GM18907 (cell line): ENCODE measurements at regions not wholly inside any gene's neighbourhood (a gene's known extent, or its start where the extent isn't known, plus 50 kb on each side); places are given as distances from the start of the nearest gene placed in this dataset.
A peak's percentile ranks its signal among the peaks of the same experiment; 100 is the strongest.

Source experiments
- ATAC-seq: cut with Tn5 transposase; IDR thresholded peaks from one replicate; pipeline ENCODE4 v1.9.1; 2021; ENCODE audit warnings: mild to moderate bottlenecking, moderate library complexity; ENCODE audit not compliant: unreplicated experiment

DNA sequence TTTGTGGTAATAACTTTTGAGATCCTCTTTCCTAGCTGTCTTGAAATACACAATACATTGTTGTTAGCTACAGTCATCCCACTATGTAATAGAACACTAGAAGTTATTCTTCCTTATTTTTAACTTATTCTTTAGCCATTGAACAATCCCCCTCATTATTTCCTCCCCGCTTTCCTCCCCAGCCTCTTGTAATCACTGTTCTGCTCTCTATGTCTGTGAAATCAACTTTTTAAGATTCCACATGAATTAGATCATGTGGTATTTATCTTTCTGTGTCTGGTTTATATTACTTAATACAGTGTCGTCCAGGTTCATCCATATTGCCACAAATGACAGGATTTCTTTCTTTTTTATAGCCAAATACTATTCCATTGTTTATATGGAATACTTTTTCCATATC is 72.9 kb downstream of the SLC10A2 start:
- ATAC-seq, result no peak

- ATAC-seq, result no peak
Observed at GRCh38 chr13:102984210-102984609, 82.0 kb downstream of the SLC10A2 start.

DNA sequence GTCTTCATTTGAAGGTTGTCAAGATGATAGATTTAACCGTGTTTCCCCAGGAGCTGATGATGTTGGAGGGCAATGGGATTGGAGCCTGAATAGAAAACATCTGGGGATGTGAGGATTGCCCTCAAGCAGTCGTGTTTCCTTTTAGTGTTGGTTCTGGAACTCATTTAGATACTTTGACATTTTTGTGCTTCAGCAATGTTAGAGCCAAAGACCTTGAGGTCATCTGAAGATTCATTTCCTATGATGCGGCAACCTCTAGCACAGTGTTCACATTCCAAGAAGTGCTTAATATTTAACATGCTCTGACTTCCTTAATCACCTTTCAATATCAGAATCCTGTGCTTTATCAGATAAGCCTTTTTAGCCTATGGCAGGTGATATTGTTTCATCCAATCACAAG is 82.7 kb downstream of the SLC10A2 start:
- no peak for ATAC-seq

GRCh38 chr13:102980331-102980982 is 85.8 kb downstream of the SLC10A2 start:
- ATAC-seq, result no peak

GRCh38 chr13:102978168-102978567 is 88.0 kb downstream of the SLC10A2 start:
- no peak for ATAC-seq

DNA sequence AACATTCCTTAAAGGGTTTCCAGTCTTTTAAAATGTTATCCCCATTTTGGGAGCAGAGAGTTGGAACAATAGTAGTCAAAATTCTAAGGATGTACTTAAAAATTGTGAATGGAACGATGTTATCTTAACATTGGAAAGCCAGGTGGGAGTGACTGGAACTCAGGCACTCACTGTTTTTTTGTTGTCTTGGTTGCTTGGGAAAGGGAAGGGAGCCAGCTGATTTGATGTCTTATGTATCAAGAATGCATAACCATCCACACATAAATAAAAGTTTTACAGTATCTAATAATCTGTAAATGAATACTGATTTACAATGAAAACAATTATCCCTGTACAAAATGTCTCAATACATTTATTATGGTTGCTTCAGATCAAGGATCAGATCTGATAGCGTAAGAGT is 88.7 kb downstream of the SLC10A2 start:
- no peak for ATAC-seq

GRCh38 chr13:102974317-102975087 is 91.7 kb downstream of the SLC10A2 start:
- no peak for ATAC-seq

- ATAC-seq, result no peak
Observed at GRCh38 chr13:102972191-102972590, 94.0 kb downstream of the SLC10A2 start.

DNA sequence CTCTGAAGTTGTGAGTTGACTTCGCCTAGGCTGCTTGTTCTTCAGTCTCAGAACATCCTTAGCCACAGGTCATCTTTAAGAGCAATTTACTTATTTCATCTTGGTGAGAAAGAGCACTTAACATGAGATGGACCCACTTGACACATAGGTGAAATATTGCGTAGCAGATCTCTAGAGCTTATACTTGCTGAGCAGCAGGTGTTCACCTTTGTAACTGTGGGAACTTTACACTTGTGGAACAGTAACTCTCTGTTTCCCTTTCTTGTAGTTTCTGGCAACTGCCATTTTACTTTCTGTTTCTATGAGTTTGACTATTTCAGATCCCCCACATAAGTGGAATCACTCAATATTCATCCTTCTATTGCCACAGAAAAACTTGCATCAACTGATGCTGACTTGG is 95.7 kb downstream of the SLC10A2 start:
- peak; percentile 96 for ATAC-seq

- peak; percentile 62 for ATAC-seq
Observed at GRCh38 chr13:102968572-102969228, 97.5 kb downstream of the SLC10A2 start.

DNA sequence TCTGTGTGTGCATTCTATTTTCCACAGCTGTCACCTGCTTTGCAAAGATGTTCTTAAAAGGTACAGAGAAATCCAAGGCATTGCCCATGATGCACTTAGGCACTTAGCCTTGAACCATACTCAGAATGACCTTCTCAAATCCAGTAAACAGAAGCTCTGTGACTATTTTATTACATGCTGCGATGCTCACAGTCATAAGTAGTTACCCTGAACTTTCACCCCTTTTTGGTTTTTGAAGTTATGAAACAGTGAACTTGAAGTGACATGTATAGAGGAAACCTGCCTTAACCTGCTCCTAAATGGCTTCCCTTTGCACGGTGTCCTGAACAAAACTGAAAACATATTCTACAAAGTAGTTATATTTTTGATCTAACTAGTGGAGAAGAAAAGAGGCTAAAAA is 100.4 kb downstream of the SLC10A2 start:
- no peak for ATAC-seq

DNA sequence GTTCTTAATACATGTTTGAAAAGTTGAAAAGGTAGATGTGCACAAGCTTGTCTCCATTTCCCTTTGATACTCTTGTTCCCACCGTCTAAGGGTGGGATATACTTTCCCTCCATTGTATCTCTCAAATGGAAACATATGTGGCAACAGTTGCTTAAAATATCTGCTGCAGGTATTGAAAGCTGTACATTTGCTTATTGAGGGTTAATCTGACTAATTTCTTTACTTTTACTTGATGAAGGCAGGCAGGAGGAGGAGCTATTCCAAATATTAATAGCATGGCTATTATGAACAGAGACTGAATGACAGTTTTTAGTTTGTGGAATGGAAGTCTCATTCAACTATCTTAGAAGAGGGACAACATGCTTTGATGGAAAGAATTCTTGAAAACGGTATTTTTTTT is 103.8 kb downstream of the SLC10A2 start:
- no peak for ATAC-seq

GRCh38 chr13:102960959-102961358 is 105.3 kb downstream of the SLC10A2 start:
- ATAC-seq, result no peak

DNA sequence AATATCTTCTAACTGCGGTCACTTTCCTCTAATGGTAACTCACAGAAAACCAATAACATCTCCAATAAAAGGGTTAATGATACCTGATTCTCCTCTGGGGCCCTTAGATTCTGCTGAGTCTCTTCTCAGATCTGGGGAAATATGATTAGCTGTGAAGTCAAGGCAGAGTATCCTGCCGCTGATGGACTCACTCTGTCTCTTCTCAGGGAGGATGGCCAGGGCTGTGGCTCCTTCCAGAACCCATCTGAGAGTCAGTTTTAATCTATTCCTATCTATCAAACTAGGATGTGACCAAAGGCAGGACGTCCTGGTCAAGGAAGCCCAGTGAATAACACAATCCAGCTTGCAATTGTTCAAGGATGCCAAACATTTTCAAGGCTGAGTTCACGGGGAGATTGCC is 109.8 kb downstream of the SLC10A2 start:
- ATAC-seq, result no peak

DNA sequence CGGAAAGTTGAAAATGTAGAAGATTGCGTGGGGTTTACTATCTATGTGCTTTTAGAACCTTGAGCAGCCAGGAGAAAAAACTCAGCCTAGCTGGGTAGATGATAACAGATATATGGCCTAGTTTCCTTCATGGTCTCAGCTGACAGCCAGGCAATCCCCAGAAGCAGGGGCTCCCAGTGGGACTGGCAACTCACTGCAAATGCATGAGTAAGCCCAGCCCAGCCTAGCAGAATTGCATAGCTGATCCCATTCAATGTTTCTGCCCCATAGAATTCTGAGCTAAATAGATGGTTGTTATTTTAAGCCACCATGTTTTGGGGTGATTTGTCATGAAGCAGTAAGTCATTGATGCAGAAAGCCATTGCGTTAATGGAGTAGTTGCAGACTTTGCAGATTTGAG is 108.5 kb downstream of the ERCC5 start:
- ATAC-seq, result no peak

DNA sequence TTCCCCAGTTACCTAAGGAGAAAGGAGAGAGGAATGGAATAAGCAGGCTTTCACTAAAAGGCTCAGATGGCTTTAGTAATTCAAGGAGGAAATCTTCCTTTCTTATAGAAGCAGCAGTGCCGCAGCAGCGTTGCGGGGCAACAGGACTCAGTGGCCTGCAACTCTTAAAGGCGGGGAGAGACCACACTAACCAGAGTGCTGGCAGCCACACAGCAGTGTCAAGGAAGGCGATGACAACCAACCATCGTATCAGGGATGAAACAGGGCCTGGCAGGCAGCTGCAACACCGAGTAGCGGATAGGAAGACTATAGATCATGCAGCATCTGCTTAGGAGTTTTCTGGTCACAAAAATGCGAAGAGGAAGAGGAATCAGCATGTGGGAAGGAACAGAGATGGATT is 106.0 kb downstream of the ERCC5 start:
- ATAC-seq, result no peak

GRCh38 chr13:102947745-102948405 is 102.0 kb downstream of the ERCC5 start:
- ATAC-seq, result no peak

- no peak for ATAC-seq
Observed at GRCh38 chr13:102945886-102946285, 100.1 kb downstream of the ERCC5 start.

- ATAC-seq, result no peak
Observed at GRCh38 chr13:102945324-102945815, 99.5 kb downstream of the ERCC5 start.

- no peak for ATAC-seq
Observed at GRCh38 chr13:102944821-102945220, 99.0 kb downstream of the ERCC5 start.

DNA sequence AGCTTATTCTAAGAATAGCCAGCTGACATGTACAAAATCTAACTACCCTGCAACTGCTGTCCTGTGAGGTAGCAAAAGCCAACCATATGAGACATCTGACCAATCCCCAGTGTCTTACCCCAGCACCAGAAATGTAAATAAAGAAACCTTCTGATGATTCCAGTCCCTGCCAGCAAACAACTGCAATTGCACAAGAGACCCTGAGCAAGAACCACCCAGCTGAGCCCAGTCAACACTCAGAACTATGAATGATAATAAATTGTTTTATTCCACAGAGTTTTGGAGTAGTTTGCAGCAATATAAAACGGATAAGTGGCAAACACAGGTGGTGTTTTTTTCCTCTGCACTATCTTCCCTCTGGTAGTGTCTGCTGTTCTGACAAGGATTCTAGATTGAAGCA is 94.9 kb downstream of the ERCC5 start:
- no peak for ATAC-seq
